ENCODE measurements at regions not wholly inside any gene's neighbourhood (a gene's known extent, or its start where the extent isn't known, plus 50 kb on each side); places are given as distances from the start of the nearest gene placed in this dataset.

DNA sequence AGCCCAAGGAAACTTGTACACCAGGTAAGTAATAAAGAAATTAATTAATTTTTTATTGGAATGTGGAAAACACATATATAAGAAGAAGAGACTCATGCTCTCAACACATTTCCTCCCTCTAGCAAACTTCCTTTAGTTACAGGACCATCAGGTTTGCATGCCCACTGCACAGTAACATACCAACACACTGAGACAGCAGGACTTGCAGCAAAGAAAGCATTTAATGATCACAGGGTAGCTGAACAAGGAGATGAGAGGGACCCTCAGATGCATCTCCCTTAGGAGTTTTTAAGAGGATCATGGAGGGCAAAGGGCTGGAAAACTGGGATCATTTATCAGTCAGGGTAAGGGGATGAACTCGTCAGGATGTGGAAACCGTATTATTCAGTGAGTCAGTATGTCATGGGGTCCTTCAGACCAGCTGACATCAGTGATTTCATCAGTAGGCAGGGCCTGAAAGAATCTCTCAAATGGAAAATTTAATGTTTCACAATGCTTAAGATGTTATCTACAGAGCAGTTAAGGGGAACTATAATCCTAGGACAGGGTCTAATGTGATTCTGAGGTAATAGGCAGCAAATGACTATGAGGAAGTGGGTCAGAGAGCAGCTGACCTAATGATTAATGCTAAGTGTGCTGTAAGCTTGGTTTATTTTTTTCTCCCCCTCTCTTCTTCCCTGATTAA is 193.8 kb upstream of the RND3 start:
- Histone ChIP-seq H3K27me3 (no peaks in the 10 kb centered on the region), H3K9me3 (no peaks in the 10 kb centered on the region), H3K4me1 (no peaks in the 10 kb centered on the region), H3K36me3 (no peaks in the 10 kb centered on the region), H3K27ac (no peak overlapping the region), H3K4me3 (no peak overlapping the region)
- DNase-seq, result no peak
- TF ChIP-seq, protein P1, sequence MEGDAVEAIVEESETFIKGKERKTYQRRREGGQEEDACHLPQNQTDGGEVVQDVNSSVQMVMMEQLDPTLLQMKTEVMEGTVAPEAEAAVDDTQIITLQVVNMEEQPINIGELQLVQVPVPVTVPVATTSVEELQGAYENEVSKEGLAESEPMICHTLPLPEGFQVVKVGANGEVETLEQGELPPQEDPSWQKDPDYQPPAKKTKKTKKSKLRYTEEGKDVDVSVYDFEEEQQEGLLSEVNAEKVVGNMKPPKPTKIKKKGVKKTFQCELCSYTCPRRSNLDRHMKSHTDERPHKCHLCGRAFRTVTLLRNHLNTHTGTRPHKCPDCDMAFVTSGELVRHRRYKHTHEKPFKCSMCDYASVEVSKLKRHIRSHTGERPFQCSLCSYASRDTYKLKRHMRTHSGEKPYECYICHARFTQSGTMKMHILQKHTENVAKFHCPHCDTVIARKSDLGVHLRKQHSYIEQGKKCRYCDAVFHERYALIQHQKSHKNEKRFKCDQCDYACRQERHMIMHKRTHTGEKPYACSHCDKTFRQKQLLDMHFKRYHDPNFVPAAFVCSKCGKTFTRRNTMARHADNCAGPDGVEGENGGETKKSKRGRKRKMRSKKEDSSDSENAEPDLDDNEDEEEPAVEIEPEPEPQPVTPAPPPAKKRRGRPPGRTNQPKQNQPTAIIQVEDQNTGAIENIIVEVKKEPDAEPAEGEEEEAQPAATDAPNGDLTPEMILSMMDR (IDR thresholded peaks at IDR 0.05), result no peak
- TF ChIP-seq POLR2A (IDR thresholded peaks at IDR 0.05), result no peak

DNA sequence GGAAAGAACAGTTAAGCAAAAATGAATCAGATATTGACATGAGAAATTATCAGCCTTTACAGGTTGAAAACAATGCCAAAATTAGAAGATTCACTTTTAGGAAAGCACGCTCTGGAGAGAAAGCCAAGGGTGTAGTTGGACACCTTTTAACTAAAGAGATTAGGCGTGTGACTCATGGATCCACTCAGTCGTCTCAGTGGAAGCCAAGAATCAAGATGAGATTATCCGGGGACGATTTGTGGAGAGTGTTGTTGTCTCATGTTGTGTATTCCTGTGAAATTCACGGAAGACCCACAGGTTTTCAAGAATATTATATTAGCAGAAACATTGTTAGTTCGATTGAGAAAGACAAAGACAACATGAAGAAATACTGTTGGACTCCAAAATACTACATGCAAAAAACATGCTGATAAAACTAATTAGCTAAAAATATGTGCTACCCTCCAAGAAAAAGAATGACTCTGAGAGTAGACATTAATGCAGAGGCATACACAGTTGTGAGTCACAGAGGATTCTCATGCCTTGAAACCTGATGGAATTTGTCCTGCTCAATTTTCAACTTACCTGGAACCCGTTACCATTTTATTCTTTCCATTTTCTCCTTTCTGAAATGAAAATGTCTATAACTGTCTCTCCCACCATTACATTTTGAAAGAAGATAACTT is 192.1 kb upstream of the RND3 start:
- H3K4me1 ChIP-seq, result no peaks in the 10 kb centered on the region
- no peaks in the 10 kb centered on the region for H3K36me3 ChIP-seq
- H3K9me3 ChIP-seq, result no peaks in the 10 kb centered on the region
- TF ChIP-seq, protein P1 (IDR thresholded peaks at IDR 0.05), result no peak
- no peak for TF ChIP-seq POLR2A (IDR thresholded peaks at IDR 0.05)
- H3K27me3 ChIP-seq, result no peaks in the 10 kb centered on the region
- DNase-seq, result no peak
- H3K4me3 ChIP-seq, result no peak overlapping the region
- no peak overlapping the region for H3K27ac ChIP-seq

- no peak overlapping the region for H3K4me3 ChIP-seq
- DNase-seq, result no peak
- H3K9me3 ChIP-seq, result no peaks in the 10 kb centered on the region
- no peaks in the 10 kb centered on the region for H3K36me3 ChIP-seq
- H3K27me3 ChIP-seq, result no peaks in the 10 kb centered on the region
- TF ChIP-seq, protein P1 (IDR thresholded peaks at IDR 0.05), result no peak
- TF ChIP-seq POLR2A (IDR thresholded peaks at IDR 0.05), result no peak
- no peak overlapping the region for H3K27ac ChIP-seq
- H3K4me1 ChIP-seq, result no peaks in the 10 kb centered on the region
Measured at GRCh38 chr2:150677551-150677950, 190.1 kb upstream of the RND3 start.

GRCh38 chr2:150676747-150677383 is 189.4 kb upstream of the RND3 start:
- no peaks in the 10 kb centered on the region for H3K9me3 ChIP-seq
- H3K36me3 ChIP-seq, result no peaks in the 10 kb centered on the region
- no peak for TF ChIP-seq POLR2A (IDR thresholded peaks at IDR 0.05)
- TF ChIP-seq, protein P1 (IDR thresholded peaks at IDR 0.05), result no peak
- H3K27me3 ChIP-seq, result no peaks in the 10 kb centered on the region
- no peak overlapping the region for H3K27ac ChIP-seq
- H3K4me1 ChIP-seq, result no peaks in the 10 kb centered on the region
- no peak overlapping the region for H3K4me3 ChIP-seq
- DNase-seq, result no peak

- Histone ChIP-seq H3K27me3 (no peaks in the 10 kb centered on the region), H3K9me3 (no peaks in the 10 kb centered on the region), H3K36me3 (no peaks in the 10 kb centered on the region), H3K27ac (no peak overlapping the region), H3K4me1 (no peaks in the 10 kb centered on the region), H3K4me3 (no peak overlapping the region)
- DNase-seq, result no peak
- TF ChIP-seq, protein P1 (IDR thresholded peaks at IDR 0.05), result no peak
- TF ChIP-seq POLR2A (IDR thresholded peaks at IDR 0.05), result no peak
Measured at GRCh38 chr2:150675807-150676206, 188.3 kb upstream of the RND3 start.
